GM12878 (cell line): ENCODE measurements at regions not wholly inside any gene's neighbourhood (a gene's known extent, or its start where the extent isn't known, plus 50 kb on each side); places are given as distances from the start of the nearest gene placed in this dataset.
A peak's percentile ranks its signal among the peaks of the same experiment; 100 is the strongest.

Source experiments
- CHD2 ChIP-seq: IDR thresholded peaks from 2 replicates; pipeline ENCODE4 v1.6.1; 2011; ENCODE audit warnings: low read depth, low read length, improper control_type of control experiment, borderline replicate concordance
- DPF2 ChIP-seq: fragments of 450-650 bp; IDR thresholded peaks from 2 replicates; pipeline ENCODE4 v1.6.1; 2017; ENCODE audit warnings: mild to moderate bottlenecking
- ELK1 ChIP-seq: IDR thresholded peaks from 2 replicates; pipeline ENCODE4 v1.6.1; 2012; ENCODE audit warnings: low read depth, low read length, improper control_type of control experiment
- HDAC2 ChIP-seq: fragments of 200-600 bp; sonication (generic); IDR thresholded peaks from 2 replicates; pipeline ENCODE4 v1.6.1; 2017
- IKZF1 ChIP-seq: fragments of 450-650 bp; conservative IDR thresholded peaks from 2 replicates; pipeline ENCODE4 v1.6.1; 2017; ENCODE audit warnings: antibody characterized with exemption, mild to moderate bottlenecking
- IRF4 ChIP-seq: IDR thresholded peaks from 2 replicates; pipeline ENCODE4 v1.6.1; 2011; ENCODE audit warnings: low read depth, low read length
- JUNB ChIP-seq: IDR thresholded peaks from 2 replicates; pipeline ENCODE4 v1.6.1; 2016; ENCODE audit warnings: antibody characterized with exemption, mild to moderate bottlenecking
- KLF5 ChIP-seq: fragments of 450-650 bp; IDR thresholded peaks from 2 replicates; pipeline ENCODE4 v1.6.1; 2014; ENCODE audit warnings: mild to moderate bottlenecking; ENCODE audit not compliant: partially characterized antibody
- MEF2A ChIP-seq: IDR thresholded peaks from 2 replicates; pipeline ENCODE4 v1.6.1; 2011; ENCODE audit warnings: low read depth, mild to moderate bottlenecking, low read length, moderate library complexity; ENCODE audit not compliant: insufficient read depth
- MEF2B ChIP-seq: fragments of 450-650 bp; IDR thresholded peaks from 2 replicates; pipeline ENCODE4 v1.6.1; 2018; ENCODE audit warnings: mild to moderate bottlenecking, moderate library complexity; ENCODE audit not compliant: partially characterized antibody, poor library complexity, severe bottlenecking
- MTA2 ChIP-seq: fragments of 450-650 bp; IDR thresholded peaks from 2 replicates; pipeline ENCODE4 v1.6.1; 2016; ENCODE audit warnings: low read depth, mild to moderate bottlenecking, moderate library complexity
- NR2F1 ChIP-seq: fragments of 450-650 bp; conservative IDR thresholded peaks from 2 replicates; pipeline ENCODE4 v1.6.1; 2017; ENCODE audit warnings: mild to moderate bottlenecking
- NRF1 ChIP-seq: conservative IDR thresholded peaks from 2 replicates; pipeline ENCODE4 v1.6.1; 2011; ENCODE audit warnings: mild to moderate bottlenecking, low read depth, low read length, improper control_type of control experiment
- PAX5 ChIP-seq: IDR thresholded peaks from 2 replicates; pipeline ENCODE4 v1.6.1; 2011; ENCODE audit warnings: low read depth, low read length, borderline replicate concordance
- PML ChIP-seq: IDR thresholded peaks from 2 replicates; pipeline ENCODE4 v1.6.1; 2012; ENCODE audit warnings: low read length, inconsistent platforms
- PRDM15 ChIP-seq: fragments of 450-650 bp; formaldehyde crosslinking; IDR thresholded peaks from 2 replicates; pipeline ENCODE4 v1.4.0; 2020; ENCODE audit warnings: mild to moderate bottlenecking, moderate library complexity
- RB1 ChIP-seq: fragments of 450-650 bp; formaldehyde crosslinking; IDR thresholded peaks from 2 replicates; pipeline ENCODE4 v1.6.1; 2017; ENCODE audit warnings: mild to moderate bottlenecking, borderline replicate concordance
- SIX5 ChIP-seq: IDR thresholded peaks from 2 replicates; pipeline ENCODE4 v1.6.1; 2011; ENCODE audit warnings: mild to moderate bottlenecking, low read depth, low read length, moderate library complexity; ENCODE audit not compliant: severe bottlenecking
- SKIL ChIP-seq: fragments of 450-650 bp; IDR thresholded peaks from 2 replicates; pipeline ENCODE4 v1.6.1; 2017; ENCODE audit warnings: mild to moderate bottlenecking, low read depth, inconsistent platforms; ENCODE audit not compliant: poor library complexity, severe bottlenecking
- SPI1 ChIP-seq: IDR thresholded peaks from 2 replicates; pipeline ENCODE4 v1.6.1; 2011; ENCODE audit warnings: low read depth, mild to moderate bottlenecking, low read length, moderate library complexity, borderline replicate concordance; ENCODE audit not compliant: insufficient read depth
- SREBF2 ChIP-seq: IDR thresholded peaks from 2 replicates; pipeline ENCODE4 v1.6.1; 2012; ENCODE audit warnings: mild to moderate bottlenecking, low read length
- STAT1 ChIP-seq: fragments of 450-650 bp; conservative IDR thresholded peaks from 2 replicates; pipeline ENCODE4 v1.6.1; 2014; ENCODE audit warnings: antibody characterized with exemption, mild to moderate bottlenecking
- TCF12 ChIP-seq: IDR thresholded peaks from 2 replicates; pipeline ENCODE4 v1.6.1; 2011; ENCODE audit warnings: low read depth, mild to moderate bottlenecking, low read length
- WRNIP1 ChIP-seq: IDR thresholded peaks from 2 replicates; pipeline ENCODE4 v1.6.1; 2011; ENCODE audit warnings: low read depth, low read length, improper control_type of control experiment, borderline replicate concordance
- YBX1 ChIP-seq: fragments of 450-650 bp; IDR thresholded peaks from 2 replicates; pipeline ENCODE4 v1.6.1; 2016; ENCODE audit warnings: antibody characterized with exemption

GRCh38 chr6:20319520-20320357 is 81.9 kb upstream of the E2F3 start (continued):
- peak; percentile 86 for TF ChIP-seq SKIL
- TF ChIP-seq ELK1 = 0 out of 2 replicates have a peak, but pooled peaks have one; percentile 57
- no peak for TF ChIP-seq NR2F1
- no peak for TF ChIP-seq SIX5
- TF ChIP-seq MEF2A = peak; percentile 76
- TF ChIP-seq CHD2 = peak; percentile 68; the same call in 1 of the 2 replicates
- TF ChIP-seq MTA2 = peak; percentile 88
- no peak for TF ChIP-seq SREBF2
- no peak for TF ChIP-seq YBX1
- no peak for TF ChIP-seq NRF1
- no peak for TF ChIP-seq PRDM15 (CRISPR knock-in tag)
- TF ChIP-seq TCF12 = peak; percentile 84
- peak; percentile 40; the same call in 1 of the 2 replicates for TF ChIP-seq JUNB
- no peak for TF ChIP-seq STAT1
- TF ChIP-seq IRF4 = peak; percentile 100
- TF ChIP-seq HDAC2 = no peak
- peak; percentile 82 for TF ChIP-seq PAX5
- peak; percentile 72 for TF ChIP-seq MEF2B
- peak; percentile 71 for TF ChIP-seq KLF5
- TF ChIP-seq SPI1 = peak; percentile 100
- TF ChIP-seq IKZF1 = peak; percentile 90
- TF ChIP-seq RB1 = peak; percentile 83; the same call in 1 of the 2 replicates
- peak; percentile 92; the same call in 1 of the 2 replicates for TF ChIP-seq PML
- TF ChIP-seq DPF2 = peak; percentile 97
- no peak for TF ChIP-seq WRNIP1
